GM12878 (cell line): ENCODE measurements at regions not wholly inside any gene's neighbourhood (a gene's known extent, or its start where the extent isn't known, plus 50 kb on each side); places are given as distances from the start of the nearest gene placed in this dataset.

ENCODE experiments used
- ATAC-seq: fragments of 200-7000 bp; cut with Tn5 transposase; 3 replicates; pipeline ENCODE4 v1.9.1; 2020; ENCODE audit warnings: mild to moderate bottlenecking, moderate library complexity
- BruUV-seq: library from RNA; stranded (reverse); fragments of 400-500 nt; replicated peaks from 2 replicates; lab custom pipeline; 2021; lab: Mats Ljungman, UMichigan
- CTCF ChIA-PET: fragments of 300-600 bp; sonication (Branson Sonifier 250); formaldehyde crosslinking; extraction: SDS; loops from one replicate; lab custom pipeline; 2021; ENCODE audit warnings: inconsistent platforms; lab: Yijun Ruan, JAX
- POLR2A ChIA-PET: fragments of 350-600 bp; formaldehyde crosslinking; extraction: SDS; loops from one replicate; lab custom pipeline; 2021; ENCODE audit warnings: inconsistent platforms; lab: Charles Lee
- RAD21 ChIA-PET: fragments of 300-600 bp; sonication (Branson Sonifier 250); formaldehyde crosslinking; loops from one replicate; lab custom pipeline; 2023; ENCODE audit warnings: antibody characterized with exemption; ENCODE audit not compliant: unreplicated experiment; lab: Charles Lee
- SMC1A ChIA-PET: fragments of 300-600 bp; sonication (Branson Sonifier 250); formaldehyde crosslinking; loops from one replicate; lab custom pipeline; 2023; ENCODE audit not compliant: unreplicated experiment, uncharacterized antibody; lab: Charles Lee
- DNase-seq: peaks from one replicate; pipeline ENCODE4 v3.0.0-alpha.2; 2011; ENCODE audit warnings: low read depth, low spot score
- FAIRE-seq: peaks from 3 replicates; lab custom pipeline; 2011; peaks lifted over from hg19 to GRCh38; lab: Jason Lieb, UNC
- H2AFZ ChIP-seq: 2 replicates; pipeline ENCODE4 v1.6.0; 2011; ENCODE audit warnings: low read depth, low read length, control low read depth; ENCODE audit not compliant: control insufficient read depth
- H3K27ac ChIP-seq: 2 replicates; pipeline ENCODE4 v1.5.1; 2011; ENCODE audit warnings: control low read depth; ENCODE audit not compliant: control insufficient read depth, insufficient read depth
- H3K27me3 ChIP-seq, 2 experiments: replicated peaks in 1 of 2; 2 replicates each; pipeline versions ENCODE4 v1.6.0 to v1.6.1; 2011; ENCODE audit warnings: low read length in 1 of 2; ENCODE audit not compliant: control insufficient read depth in 2 of 2, insufficient read depth in 2 of 2
- H3K36me3 ChIP-seq, 2 experiments: 2 replicates each; pipeline ENCODE4 v1.5.1; 2011; ENCODE audit warnings: low read length in 1 of 2; ENCODE audit not compliant: control insufficient read depth in 2 of 2, insufficient read depth in 2 of 2
- H3K4me1 ChIP-seq: 2 replicates; pipeline ENCODE4 v1.6.1; 2011; ENCODE audit warnings: mild to moderate bottlenecking, low read length, moderate library complexity, mixed read lengths; ENCODE audit not compliant: control insufficient read depth, insufficient read depth
- H3K4me2 ChIP-seq: 2 replicates; pipeline ENCODE4 v1.6.0; 2011; ENCODE audit warnings: control low read depth; ENCODE audit not compliant: control insufficient read depth, insufficient read depth
- H3K4me3 ChIP-seq: fragments of 200-600 bp; sonication (generic); 2 replicates; pipeline ENCODE4 v1.5.1; 2016
- H3K79me2 ChIP-seq: 2 replicates; pipeline ENCODE4 v1.6.0; 2011; ENCODE audit warnings: low read length; ENCODE audit not compliant: control insufficient read depth, insufficient read depth
- H3K9ac ChIP-seq: 2 replicates; pipeline ENCODE4 v1.8.0; 2011; ENCODE audit warnings: low read length, control low read depth, mixed read lengths; ENCODE audit not compliant: control insufficient read depth, insufficient read depth
- H3K9me3 ChIP-seq: replicated peaks from 3 replicates; pipeline ENCODE4 v1.5.1; 2011; ENCODE audit warnings: mild to moderate bottlenecking, low read length; ENCODE audit not compliant: control insufficient read depth, insufficient read depth
- H4K20me1 ChIP-seq: 2 replicates; pipeline ENCODE4 v1.6.0; 2011; ENCODE audit not compliant: control insufficient read depth, insufficient read depth
- ELK1 ChIP-seq: IDR thresholded peaks from 2 replicates; pipeline ENCODE4 v1.6.1; 2012; ENCODE audit warnings: low read depth, low read length, improper control_type of control experiment
- GABPA ChIP-seq: IDR thresholded peaks from 2 replicates; pipeline ENCODE4 v1.6.1; 2014; ENCODE audit warnings: antibody characterized with exemption, low read depth, mild to moderate bottlenecking, inconsistent platforms
- MTA2 ChIP-seq: fragments of 450-650 bp; IDR thresholded peaks from 2 replicates; pipeline ENCODE4 v1.6.1; 2016; ENCODE audit warnings: low read depth, mild to moderate bottlenecking, moderate library complexity
- NFYA ChIP-seq: IDR thresholded peaks from 2 replicates; pipeline ENCODE4 v1.6.1; 2011; ENCODE audit warnings: low read depth, mild to moderate bottlenecking, low read length, improper control_type of control experiment, borderline replicate concordance
- PML ChIP-seq: IDR thresholded peaks from 2 replicates; pipeline ENCODE4 v1.6.1; 2012; ENCODE audit warnings: low read length, inconsistent platforms
- SIN3A ChIP-seq: IDR thresholded peaks from 2 replicates; pipeline ENCODE4 v1.6.1; 2012; ENCODE audit warnings: low read depth, low read length, improper control_type of control experiment
- ZNF217 ChIP-seq: fragments of 450-650 bp; IDR thresholded peaks from 2 replicates; pipeline ENCODE4 v1.6.1; 2017; ENCODE audit warnings: antibody characterized with exemption, mild to moderate bottlenecking
- WGBS: methylation state at CpG from one replicate; pipeline ENCODE4 v1.1.6; 2016; ENCODE audit warnings: low lambda C conversion rate; ENCODE audit not compliant: insufficient replicate concordance, insufficient coverage; ENCODE audit errors: missing lambda C conversion rate; 5-methylcytosine and 5-hydroxymethylcytosine counted together
- in situ Hi-C: fragments of 300-500 bp; cut with MboI; formaldehyde crosslinking; loops from 9 replicates; pipeline ENCODE4 v1.14.3; 2018; ENCODE audit warnings: mixed read lengths
- intact Hi-C: fragments of 100-400 bp; cut with micrococcal nuclease; formaldehyde crosslinking; loops from one replicate; pipeline ENCODE4 v1.14.2; 2022; ENCODE audit not compliant: unreplicated experiment

GRCh38 chr11:33474866-33475265 is 217.7 kb downstream of the HIPK3 start (continued):
- TF ChIP-seq NFYA, result no peak

GRCh38 chr11:33471541-33471940 is 214.4 kb downstream of the HIPK3 start:
- intact Hi-C loops (loop anchor here (10.0 kb wide), 1 partner anchor 107 kb away; no protein-coding TSS in a partner anchor), in situ Hi-C loops (no loop called here)
- ATAC-seq, result no peak
- ChIA-PET SMC1A (interaction anchor here (0.6 to 1.0 kb wide), 2 partner anchors 83 to 1725 kb away, joined by 3 read pairs; no protein-coding TSS in a partner anchor), CTCF (no interaction called here), RAD21 (interaction anchor here (0.6 kb wide), 1 partner anchor 712 kb away, joined by 3 read pairs; no protein-coding TSS in a partner anchor), POLR2A (interaction anchor here (0.6 to 0.7 kb wide), 2 partner anchors 15 to 335 kb away, joined by 5 to 6 read pairs; no protein-coding TSS in a partner anchor)
- Histone ChIP-seq H3K9ac (no peak overlapping the region), H3K9me3 (no peaks in the 10 kb centered on the region), H2AFZ (no peak overlapping the region), H3K27me3 (no peaks in the 10 kb centered on the region), H4K20me1 (no peaks in the 10 kb centered on the region), H3K36me3 (no peaks in the 10 kb centered on the region), H3K4me3 (no peak overlapping the region), H3K4me2 (no peak overlapping the region), H3K79me2 (no peaks in the 10 kb centered on the region), H3K4me1 (no peaks in the 10 kb centered on the region), H3K27ac (no peak overlapping the region)
- no peak for DNase-seq
- TF ChIP-seq GABPA (no peak), MTA2 (no peak), ZNF217 (no peak), PML (no peak), SIN3A (no peak), ELK1 (no peak)
- 84% methylated on average over 1 of the region's 1 CpG for WGBS
- no TSS peak for BruUV-seq
- no peak for FAIRE-seq
